NB4 (cell line): ENCODE measurements at regions not wholly inside any gene's neighbourhood (a gene's known extent, or its start where the extent isn't known, plus 50 kb on each side); places are given as distances from the start of the nearest gene placed in this dataset.
A peak's percentile ranks its signal among the peaks of the same experiment; 100 is the strongest.

ENCODE experiments used
- CTCF ChIP-seq: IDR thresholded peaks from one replicate; pipeline ENCODE4 v1.5.1; 2012; ENCODE audit warnings: low read depth, low read length
- MAX ChIP-seq: IDR thresholded peaks from 2 replicates; pipeline ENCODE4 v1.6.1; 2011; ENCODE audit warnings: low read depth, low read length
- POLR2A ChIP-seq: IDR thresholded peaks from 2 replicates; pipeline ENCODE4 v1.6.1; 2011; ENCODE audit warnings: mild to moderate bottlenecking; ENCODE audit not compliant: insufficient read length; ENCODE audit errors: extremely low read depth

- TF ChIP-seq CTCF = peak; percentile 63
- no peak for TF ChIP-seq POLR2A
- no peak for TF ChIP-seq MAX
These were observed 186.6 kb upstream of the OR4E1 start for GRCh38 chr14:21860172-21860571.
